Pancreas (tissue), 10 donors: ENCODE measurements at regions not wholly inside any gene's neighbourhood (a gene's known extent, or its start where the extent isn't known, plus 50 kb on each side); places are given as distances from the start of the nearest gene placed in this dataset.

ENCODE experiments used
- ATAC-seq, 4 donors: fragments of 200-7000 bp; cut with Tn5 transposase; one replicate each; pipeline versions ENCODE4 v1.8.0 to v1.9.1; 2020; ENCODE audit warnings: mild to moderate bottlenecking in 4 of 4, moderate library complexity in 4 of 4
- DNase-seq, 6 donors: peaks; one replicate each; pipeline ENCODE4 v3.0.0-alpha.2; 2020
- FAIRE-seq: peaks from 2 replicates; lab custom pipeline; 2012; peaks lifted over from hg19 to GRCh38; lab: Jason Lieb, UNC
- H3K27ac ChIP-seq, 4 donors: fragments of 200-600 bp; sonication (generic); 1 replicate in 3 of 4; 2 replicates in 1 of 4; pipeline versions ENCODE4 v1.5.0 to v1.8.0; 2020
- H3K27me3 ChIP-seq, 4 donors: fragments of 200-600 bp; one replicate each; pipeline ENCODE4 v1.8.0; 2021
- H3K36me3 ChIP-seq, 3 donors: fragments of 200-600 bp; sonication (generic) in 1 of 3; one replicate each; pipeline versions ENCODE4 v1.5.0 to v1.8.0; 2020 to 2021
- H3K4me1 ChIP-seq, 3 donors: fragments of 200-600 bp; one replicate each; pipeline ENCODE4 v1.8.0; 2021
- H3K4me3 ChIP-seq, 4 donors: fragments of 200-600 bp; sonication (generic) in 2 of 4; one replicate each; pipeline versions ENCODE4 v1.5.0 to v1.8.0; 2020 to 2021
- H3K9me3 ChIP-seq, 4 donors: fragments of 200-600 bp; one replicate each; pipeline ENCODE4 v1.8.0; 2021
- WGBS, 2 donors: extraction: QIAGEN DNeasy Blood & Tissue Kit; methylation state at CpG; one replicate each; pipeline ENCODE4 v1.1.7; 2013; 5-methylcytosine and 5-hydroxymethylcytosine counted together
- intact Hi-C, 3 donors: fragments of 100-400 bp; cut with DNase I; formaldehyde crosslinking; loops; one replicate each; pipeline versions ENCODE4 v1.11.1 to v1.14.2; 2022
- TF ChIP-seq, protein P1 (sequence below), 4 donors: fragments of 200-600 bp; sonication (generic) in 3 of 4; IDR thresholded peaks; one replicate each; pipeline versions ENCODE4 v1.5.0 to v1.8.0; 2021; ENCODE audit warnings: antibody characterized with exemption in 4 of 4
- donor health status: healthy with polysubstance abuse.
- donor health status: DM: no; HTN: no; CAD: no; lungs with moderate emphysema.
- donor health status: DM: no; HTN: no; CAD: no.
- donor health status: control.
- donor health status: control.
- donor health status: Bipolar disorder and iron deficiency.
- donor health status: DM: yes; HTN: yes; CAD: no.
- donor health status: DM: no; HTN: no; CAD: no.
- donor health status: DM: no; HTN: no; CAD: no.
- donor health status: DM: yes; HTN: yes; CAD: no.

DNA sequence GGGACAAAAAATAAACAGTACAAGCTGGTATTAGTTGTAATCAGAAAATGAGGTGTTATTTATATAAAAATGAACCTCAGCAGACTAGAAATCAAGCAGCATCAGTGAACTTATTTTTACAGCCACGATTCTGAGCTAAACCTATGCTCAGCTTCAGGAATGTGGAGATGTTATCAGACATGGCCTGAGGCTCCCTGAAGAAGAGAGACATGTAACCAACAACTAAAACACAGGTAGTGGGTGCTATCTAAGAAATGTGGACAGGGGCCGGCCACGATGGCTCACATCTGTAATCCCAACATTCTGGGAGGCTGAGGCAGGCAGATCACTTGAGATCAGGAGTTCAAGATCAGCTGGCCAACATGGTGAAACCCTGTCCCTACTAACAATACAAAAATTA, 534.3 kb downstream of the VRK1 start:
- DNase-seq = no peak
- TF ChIP-seq, protein P1, sequence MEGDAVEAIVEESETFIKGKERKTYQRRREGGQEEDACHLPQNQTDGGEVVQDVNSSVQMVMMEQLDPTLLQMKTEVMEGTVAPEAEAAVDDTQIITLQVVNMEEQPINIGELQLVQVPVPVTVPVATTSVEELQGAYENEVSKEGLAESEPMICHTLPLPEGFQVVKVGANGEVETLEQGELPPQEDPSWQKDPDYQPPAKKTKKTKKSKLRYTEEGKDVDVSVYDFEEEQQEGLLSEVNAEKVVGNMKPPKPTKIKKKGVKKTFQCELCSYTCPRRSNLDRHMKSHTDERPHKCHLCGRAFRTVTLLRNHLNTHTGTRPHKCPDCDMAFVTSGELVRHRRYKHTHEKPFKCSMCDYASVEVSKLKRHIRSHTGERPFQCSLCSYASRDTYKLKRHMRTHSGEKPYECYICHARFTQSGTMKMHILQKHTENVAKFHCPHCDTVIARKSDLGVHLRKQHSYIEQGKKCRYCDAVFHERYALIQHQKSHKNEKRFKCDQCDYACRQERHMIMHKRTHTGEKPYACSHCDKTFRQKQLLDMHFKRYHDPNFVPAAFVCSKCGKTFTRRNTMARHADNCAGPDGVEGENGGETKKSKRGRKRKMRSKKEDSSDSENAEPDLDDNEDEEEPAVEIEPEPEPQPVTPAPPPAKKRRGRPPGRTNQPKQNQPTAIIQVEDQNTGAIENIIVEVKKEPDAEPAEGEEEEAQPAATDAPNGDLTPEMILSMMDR (IDR thresholded peaks at IDR 0.05) = no peak
- intact Hi-C loops = no loop called here
- Histone ChIP-seq H3K9me3 (no peaks in the 10 kb centered on the region), H3K27ac (no peak overlapping the region), H3K4me1 (no peaks in the 10 kb centered on the region), H3K4me3 (no peak overlapping the region), H3K27me3 (no peaks in the 10 kb centered on the region), H3K36me3 (no peaks in the 10 kb centered on the region)
- WGBS, 2 donors = 43 to 55% methylated on average over 3 of the region's 3 CpGs
- no peak for FAIRE-seq
- no peak for ATAC-seq

DNA sequence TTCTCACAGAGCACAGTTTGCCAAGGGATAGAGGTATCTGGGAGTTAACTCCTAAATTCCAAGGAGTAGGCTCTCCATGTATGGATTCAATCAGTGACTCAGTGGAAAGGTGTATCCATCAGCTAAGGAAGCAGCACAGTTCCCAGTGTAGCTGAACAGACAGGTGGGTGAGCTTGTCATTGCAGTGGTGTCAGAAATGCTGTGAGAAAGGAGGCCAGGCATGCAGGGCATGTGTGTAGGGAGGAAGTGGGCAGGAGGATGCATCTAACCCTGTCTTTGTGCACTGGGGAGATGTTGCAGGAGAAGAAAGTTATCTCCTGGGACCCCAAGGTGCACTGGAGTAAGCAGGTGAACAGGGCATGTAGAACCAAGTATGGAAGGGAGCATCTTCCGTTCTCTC, 539.0 kb downstream of the VRK1 start:
- intact Hi-C loops = no loop called here
- Histone ChIP-seq H3K27me3 (no peaks in the 10 kb centered on the region), H3K27ac (no peak overlapping the region), H3K4me3 (no peak overlapping the region), H3K9me3 (no peaks in the 10 kb centered on the region), H3K4me1 (no peaks in the 10 kb centered on the region), H3K36me3 (no peaks in the 10 kb centered on the region)
- no peak for DNase-seq
- no peak for ATAC-seq
- TF ChIP-seq, protein P1 (IDR thresholded peaks at IDR 0.05) = no peak
- 70 to 78% methylated on average over 1 of the region's 1 CpG for WGBS, 2 donors
- no peak for FAIRE-seq

DNA sequence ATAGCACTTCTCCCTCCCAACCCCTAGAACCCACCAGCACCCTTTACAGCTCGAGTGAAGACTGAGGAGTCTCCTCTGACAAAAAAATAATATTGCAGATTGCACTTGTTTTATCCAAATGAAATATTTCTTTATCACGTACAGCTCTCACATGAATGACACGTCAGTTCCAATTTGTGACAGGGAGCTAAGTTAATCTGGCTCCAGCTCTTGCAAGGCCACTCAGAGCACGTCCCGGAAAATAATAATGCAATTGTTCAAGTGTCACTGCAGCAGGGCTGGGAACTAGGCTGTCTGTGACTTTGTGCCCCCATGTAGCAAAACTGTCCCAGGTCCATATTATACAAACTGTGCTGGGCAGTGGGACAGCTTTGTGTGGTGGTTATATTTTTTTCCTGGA, 539.6 kb downstream of the VRK1 start:
- Histone ChIP-seq H3K4me3 (no peak overlapping the region), H3K36me3 (no peaks in the 10 kb centered on the region), H3K27me3 (no peaks in the 10 kb centered on the region), H3K9me3 (no peaks in the 10 kb centered on the region), H3K4me1 (no peaks in the 10 kb centered on the region), H3K27ac (no peak overlapping the region)
- intact Hi-C loops = no loop called here
- DNase-seq = no peak
- ATAC-seq = no peak
- WGBS, 2 donors = 17% methylated on average over 5 of the region's 5 CpGs
- TF ChIP-seq, protein P1 (IDR thresholded peaks at IDR 0.05) = no peak
- FAIRE-seq = no peak

DNA sequence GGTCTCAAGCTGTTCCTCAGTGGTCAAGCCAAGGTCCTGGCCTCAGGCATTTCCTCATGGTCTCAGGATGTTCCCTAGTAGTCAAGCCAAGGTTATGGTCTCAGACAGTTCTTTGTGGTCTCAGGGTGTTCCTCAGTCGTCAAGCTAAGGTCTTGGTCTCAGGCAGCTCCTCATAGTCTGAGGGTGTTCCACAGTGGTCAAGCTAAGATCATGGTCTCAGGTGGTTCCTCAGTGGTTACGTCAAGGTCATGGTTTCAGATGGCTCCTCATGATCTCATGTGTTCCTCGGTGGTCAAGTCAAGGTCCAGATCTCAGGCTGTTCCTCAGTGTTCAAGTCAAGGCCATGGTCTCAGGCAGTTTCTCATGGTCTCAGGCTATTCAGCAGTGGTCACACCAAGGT, 540.1 kb downstream of the VRK1 start:
- H3K27me3 ChIP-seq = no peaks in the 10 kb centered on the region
- H3K36me3 ChIP-seq = no peaks in the 10 kb centered on the region
- 49 to 62% methylated on average over 3 of the region's 3 CpGs for WGBS, 2 donors
- ATAC-seq = no peak
- H3K27ac ChIP-seq = no peak overlapping the region
- DNase-seq = no peak
- no peak overlapping the region for H3K4me3 ChIP-seq
- TF ChIP-seq, protein P1 (IDR thresholded peaks at IDR 0.05) = no peak
- no peak for FAIRE-seq
- no peaks in the 10 kb centered on the region for H3K4me1 ChIP-seq
- no peaks in the 10 kb centered on the region for H3K9me3 ChIP-seq
- intact Hi-C loops = no loop called here

DNA sequence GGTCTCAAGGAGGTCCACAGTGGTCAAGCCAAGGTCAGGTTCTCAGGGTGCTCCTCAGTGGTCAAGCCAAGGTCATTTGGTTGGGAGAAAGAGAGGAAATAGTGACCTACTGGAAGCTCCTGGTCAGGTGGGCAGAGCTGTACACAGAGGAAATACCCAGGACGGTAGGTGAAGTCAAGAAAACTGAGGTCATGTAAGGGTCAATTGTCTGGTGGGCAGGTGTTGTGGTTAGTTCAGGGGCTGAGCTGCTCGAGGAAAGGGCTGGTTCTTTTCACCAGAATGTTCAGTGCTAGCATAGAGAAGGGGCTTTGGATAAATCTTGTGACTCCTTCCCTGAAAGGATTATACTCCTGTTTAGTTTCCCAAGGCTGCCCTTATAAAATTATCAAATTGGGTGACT, 540.5 kb downstream of the VRK1 start:
- 44 to 63% methylated on average over 2 of the region's 2 CpGs for WGBS, 2 donors
- H3K4me1 ChIP-seq = no peaks in the 10 kb centered on the region
- no peaks in the 10 kb centered on the region for H3K9me3 ChIP-seq
- FAIRE-seq (no peak), ATAC-seq (no peak), DNase-seq (no peak)
- no peak overlapping the region for H3K4me3 ChIP-seq
- intact Hi-C loops = no loop called here
- H3K36me3 ChIP-seq = no peaks in the 10 kb centered on the region
- no peaks in the 10 kb centered on the region for H3K27me3 ChIP-seq
- H3K27ac ChIP-seq = no peak overlapping the region
- TF ChIP-seq, protein P1 (IDR thresholded peaks at IDR 0.05) = no peak
